HuH-7.5 (cell line): ENCODE measurements at regions not wholly inside any gene's neighbourhood (a gene's known extent, or its start where the extent isn't known, plus 50 kb on each side); places are given as distances from the start of the nearest gene placed in this dataset.

Experiments
- DNase-seq: peaks from one replicate; pipeline ENCODE4 v3.0.0; 2011; ENCODE audit warnings: low spot score

DNA sequence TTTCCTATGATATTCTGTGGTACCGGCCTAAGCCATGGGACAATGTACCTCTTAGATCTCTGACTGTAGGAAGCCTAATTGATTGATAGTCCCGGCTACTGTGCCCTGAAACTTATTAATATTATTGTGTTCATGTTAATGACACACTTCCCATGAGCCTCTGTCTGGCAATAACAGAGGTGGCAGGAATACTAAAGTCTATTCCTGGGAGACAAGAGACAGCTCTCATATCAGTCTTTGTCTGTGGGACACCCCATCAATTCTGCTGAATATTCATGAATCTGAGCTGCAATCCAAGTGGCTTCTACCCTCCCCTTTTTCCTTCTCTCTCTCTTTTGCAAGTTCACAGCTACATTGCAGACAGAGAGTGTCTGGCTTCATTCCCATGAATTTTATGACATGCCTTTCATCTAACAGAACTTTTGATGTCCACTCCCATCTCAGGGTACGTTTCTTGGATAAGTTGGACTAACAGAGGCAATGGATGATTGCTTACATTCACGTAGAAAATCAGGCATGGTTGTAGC lies 907.5 kb downstream of the ZPLD1 start:
- no peak for DNase-seq

DNA sequence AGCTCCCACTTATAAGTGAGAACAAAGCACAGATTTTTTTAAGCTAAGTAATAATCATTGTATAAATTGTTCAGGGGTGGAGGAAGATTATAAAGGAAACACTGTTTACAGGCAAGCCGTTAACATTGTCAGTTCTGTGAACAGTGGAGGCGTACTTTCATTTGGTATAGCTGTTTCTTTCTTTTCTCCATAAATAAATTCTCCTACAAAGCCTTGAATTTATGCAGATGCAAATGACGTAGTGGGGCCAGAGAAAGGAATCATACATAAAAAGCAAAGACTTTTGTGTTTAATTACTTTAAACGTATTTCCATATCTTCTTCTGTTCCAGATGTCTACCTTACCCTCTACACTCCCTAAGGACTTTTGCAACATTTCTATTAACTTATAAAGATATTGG lies 914.9 kb downstream of the ZPLD1 start:
- DNase-seq = no peak

DNA sequence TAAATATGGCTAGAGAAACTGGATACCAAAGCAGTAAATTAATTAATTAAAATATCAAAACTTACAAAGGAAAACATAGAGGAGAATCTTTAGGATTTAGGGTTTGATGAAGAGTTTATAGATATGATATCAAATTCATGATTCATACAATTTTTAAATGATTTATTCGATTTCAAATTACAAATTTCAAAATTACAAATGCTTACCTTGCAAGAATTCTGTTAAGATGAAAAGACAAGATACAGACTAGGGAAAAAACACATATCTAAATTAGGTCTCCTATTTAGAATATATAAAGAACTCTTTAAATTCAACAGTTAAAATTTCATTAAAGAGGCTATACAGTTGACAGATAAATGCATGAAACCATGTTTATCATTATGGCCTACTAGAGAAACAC lies 930.7 kb downstream of the ZPLD1 start:
- DNase-seq = no peak

DNA sequence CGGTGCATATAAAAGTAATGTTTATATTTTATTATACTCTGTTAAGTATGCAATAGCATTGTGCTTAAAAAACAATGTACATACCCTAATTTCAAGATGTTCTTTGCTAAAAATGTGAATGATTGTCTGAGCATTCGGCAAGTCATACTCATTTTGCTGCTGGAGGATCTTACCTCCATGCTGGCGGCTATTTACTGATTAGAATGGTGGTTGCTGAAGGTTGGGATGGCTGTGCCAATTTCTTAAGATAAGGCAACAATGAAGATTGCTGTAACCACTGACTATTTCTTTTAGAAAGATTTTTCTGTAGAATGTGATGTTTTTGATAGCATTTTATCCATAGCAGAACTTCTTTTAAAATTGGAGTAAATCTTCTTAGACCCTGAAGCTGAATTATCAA lies 932.7 kb downstream of the ZPLD1 start:
- DNase-seq = no peak

DNA sequence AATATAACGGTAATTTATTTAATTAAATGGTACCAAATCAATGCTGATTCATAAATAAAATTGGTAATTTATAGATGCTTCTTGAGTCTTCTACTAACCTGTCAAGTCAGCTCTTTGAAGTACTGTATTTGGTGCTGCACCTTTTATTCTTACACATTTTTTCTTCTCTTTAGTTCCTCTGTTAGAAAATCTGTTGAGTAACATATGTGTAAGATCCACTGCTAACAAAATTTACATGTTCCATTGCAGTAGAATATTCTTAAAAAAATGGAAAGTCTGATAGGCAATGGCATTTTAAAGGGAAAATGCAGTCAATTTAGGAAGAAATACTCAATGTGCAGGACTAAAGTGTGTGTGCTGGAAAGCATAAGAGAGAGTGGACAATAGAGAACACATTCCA lies 936.6 kb downstream of the ZPLD1 start:
- DNase-seq = no peak

DNA sequence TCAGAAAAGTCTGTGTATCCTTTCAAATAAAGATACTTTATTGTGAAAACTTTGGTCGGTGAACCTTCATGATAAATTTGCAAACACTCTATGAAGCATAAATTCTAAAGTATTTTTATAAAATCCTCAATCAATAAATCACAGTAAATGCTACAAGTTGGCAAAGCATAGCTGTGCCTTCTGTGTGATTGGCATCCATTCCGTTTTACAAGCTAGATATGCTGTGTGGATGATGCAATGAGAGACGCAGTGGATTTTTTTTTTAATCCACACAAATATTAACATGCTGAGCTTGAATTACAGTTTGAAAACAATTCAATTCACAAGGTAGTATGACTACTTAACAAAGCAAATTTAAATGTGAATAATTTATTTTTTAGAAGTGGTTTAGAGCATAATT lies 937.2 kb downstream of the ZPLD1 start:
- no peak for DNase-seq

DNA sequence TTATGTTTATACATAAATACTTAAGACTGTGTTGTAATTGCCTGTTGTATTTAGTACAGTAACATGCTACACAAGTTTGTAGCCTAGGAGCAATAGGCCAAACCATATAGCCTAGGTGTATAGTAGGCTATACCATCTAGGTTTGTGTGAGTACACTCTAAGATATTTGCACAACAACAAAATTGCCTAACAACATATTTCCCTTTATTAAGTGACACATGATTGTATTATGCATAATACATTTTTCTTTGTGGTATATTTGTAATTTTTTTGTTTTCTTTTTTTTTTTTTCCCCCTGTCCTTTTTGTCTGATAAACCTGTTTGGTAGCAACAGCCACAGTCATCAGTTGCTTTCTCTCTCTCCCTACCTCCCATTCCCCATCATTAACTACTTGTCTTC lies 945.6 kb downstream of the ZPLD1 start:
- DNase-seq = no peak

DNA sequence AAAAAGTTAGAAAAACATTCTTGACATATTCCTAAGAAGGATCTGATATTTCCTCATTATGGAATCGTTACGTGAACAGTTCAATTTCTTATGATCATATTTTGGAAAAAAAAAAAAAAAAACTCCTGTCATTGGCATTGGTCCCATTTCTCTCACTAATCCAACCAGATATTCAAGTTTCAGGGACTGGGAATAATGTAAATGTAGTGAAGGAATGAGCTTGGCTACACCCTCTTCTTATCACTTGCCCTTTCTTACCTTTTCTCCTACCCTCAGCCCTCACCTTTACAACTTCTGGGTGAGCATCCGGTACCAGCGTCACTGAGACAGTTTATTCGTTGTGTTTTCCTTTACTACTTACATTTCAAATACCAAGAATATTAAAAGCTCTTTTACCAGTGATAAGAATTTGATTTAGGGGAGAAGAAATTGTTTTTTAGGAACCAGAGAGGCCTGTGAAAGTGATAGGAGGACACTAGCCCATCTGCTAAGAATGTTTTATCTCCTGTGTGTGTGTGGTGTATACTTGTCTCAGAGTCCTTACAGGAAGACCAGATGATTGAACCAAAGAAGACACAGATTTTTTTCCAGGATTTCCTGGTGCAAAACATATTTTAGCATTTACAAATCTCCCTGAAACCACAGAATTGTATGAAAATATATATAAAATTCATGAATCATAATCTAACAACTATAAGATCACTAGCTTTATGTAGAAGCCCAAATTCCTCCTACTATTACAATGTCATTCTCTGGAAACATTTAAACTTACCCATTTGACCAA lies 946.7 kb downstream of the ZPLD1 start:
- no peak for DNase-seq

DNA sequence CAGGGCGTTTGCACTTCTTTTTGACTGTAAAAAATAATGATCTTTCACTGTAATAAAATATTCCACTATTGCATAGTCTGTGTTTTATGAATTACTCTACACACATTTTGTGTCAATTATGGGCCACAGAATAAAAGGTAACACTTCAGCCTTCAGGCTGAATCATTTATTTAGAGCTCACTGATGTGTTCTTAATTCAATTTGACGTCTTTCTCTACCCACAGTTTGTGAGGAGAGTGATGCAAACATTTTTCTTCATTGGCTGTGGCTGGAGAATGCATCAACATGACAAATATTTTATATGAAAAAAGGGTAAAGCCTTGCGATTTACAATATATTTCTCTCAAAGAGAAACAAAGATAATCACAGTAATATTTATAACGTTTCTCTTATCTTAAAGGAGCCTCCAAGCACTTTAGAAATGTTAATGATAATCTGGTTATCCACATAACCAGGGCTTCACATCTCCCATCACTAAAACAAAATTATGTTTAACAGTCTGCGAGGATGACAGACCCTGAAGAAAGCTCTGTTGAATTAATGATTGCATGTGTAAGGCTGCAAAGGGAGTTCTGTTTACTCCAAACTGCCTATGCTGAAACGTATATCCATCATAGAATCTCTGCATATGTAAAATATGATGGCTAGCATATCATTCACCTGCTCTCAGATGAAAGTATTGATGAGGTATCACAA lies 951.3 kb downstream of the ZPLD1 start:
- DNase-seq = no peak

DNA sequence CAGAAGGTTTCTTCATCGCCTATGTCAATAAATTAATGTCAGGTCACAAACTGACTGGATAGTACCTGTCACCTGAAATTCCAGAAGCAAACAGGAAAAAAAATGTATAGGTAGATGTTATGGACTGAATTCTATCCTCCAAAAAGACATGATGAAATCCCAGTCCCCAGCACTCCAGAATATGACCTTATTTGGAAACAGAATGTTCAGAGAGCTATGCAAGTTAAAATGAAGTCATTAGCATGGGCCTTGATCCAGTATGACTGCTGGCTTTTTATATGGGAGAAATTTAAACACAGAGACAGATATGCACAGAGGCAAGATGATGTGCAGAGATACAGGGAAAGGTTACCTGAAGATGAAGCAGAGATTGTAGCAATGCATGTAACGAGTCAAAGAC lies 953.4 kb downstream of the ZPLD1 start:
- no peak for DNase-seq

DNA sequence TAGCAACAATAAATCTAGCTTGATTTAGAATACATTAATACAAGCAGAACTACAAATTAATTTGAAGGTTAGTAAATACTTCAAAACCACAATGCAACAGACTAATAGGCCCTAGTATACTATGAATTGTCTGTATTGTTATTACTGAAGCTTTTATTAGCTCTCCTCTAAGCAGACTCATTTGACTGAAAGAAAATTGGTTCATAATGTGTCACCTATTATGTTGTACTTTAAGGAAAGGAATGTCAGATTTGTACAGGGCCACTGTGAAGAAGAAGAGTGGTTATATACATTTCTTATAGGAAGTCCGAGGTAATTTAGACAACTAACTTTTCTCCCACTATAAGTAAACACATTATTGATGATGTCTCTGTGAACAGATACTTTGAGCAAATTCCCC lies 954.5 kb downstream of the ZPLD1 start:
- DNase-seq = no peak

DNA sequence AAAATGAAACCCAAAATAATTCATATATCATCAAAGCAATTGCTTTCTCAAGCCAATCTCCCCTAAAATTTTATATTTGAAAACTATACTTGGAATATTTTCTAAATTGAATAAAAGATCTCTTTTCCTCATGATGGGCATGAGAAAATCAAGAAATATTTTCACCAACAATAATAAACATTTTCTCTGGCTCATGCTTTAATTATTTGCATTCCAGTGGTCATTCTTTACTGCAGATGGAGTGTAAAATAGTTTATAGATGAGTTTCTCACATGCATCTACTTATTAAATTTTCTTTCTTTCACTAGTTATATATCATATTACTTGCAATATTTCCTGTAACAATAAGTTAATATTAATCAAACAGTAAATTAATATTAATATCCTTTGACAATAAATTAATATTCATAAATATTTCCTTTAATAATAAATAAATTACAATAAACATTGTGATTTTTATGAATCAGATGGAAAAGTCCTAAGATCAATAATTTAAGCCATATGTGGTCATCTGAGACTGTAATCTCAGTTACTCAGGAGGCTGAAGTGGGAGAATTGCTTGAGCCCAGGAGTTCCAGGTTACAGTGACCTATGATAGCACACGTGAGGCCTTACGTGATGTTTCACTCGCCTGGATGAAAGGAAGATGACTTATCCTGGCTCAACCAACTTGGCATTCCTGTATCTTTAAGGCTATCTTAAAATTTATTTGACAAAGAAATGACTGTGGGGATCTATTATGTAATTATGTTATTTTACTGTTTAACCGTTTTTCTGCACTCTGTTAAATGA lies 958.8 kb downstream of the ZPLD1 start:
- no peak for DNase-seq

DNA sequence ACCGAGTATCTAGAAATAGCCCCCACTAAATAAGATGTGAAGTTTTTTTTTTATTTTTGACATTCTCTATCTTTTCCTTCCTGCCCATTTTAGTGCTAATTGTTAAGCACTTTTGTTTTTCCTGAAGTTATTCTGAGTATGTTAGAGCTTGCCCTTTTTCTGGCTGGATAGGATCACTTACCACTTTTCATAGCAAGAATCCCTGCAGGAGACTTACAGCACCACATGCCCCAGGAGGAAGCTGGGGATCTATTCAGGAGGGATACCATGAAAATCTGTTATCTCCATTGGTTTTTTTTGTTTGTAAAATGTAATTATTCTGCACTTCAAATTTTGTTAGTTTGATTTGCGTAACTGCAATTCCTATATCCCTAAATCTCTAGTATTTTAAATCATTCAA lies 968.4 kb downstream of the ZPLD1 start:
- no peak for DNase-seq

DNA sequence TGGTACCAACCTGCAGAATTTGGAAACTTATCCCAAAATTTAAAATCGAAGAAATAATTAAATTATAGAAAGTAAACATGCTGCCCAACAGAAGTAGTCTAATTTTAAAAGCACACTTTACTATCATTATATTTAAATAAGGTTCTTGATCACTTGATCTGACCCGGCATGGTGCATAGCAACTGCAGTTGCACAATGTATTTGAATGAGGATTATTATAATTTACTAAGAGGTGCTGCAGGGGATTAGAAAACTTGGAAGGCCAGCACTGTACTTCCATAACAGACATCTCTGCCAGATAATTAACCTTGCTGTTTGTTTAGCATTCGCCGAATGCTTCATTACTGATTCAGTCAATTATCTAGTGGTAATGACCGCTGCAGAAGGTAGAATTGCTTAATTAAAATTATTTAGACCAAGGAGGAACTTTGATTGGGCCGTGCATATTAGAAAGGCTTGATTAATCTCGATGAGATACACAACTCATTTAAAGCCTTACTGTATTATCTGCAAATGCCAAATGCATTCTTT lies 971.6 kb downstream of the ZPLD1 start:
- DNase-seq = no peak

DNA sequence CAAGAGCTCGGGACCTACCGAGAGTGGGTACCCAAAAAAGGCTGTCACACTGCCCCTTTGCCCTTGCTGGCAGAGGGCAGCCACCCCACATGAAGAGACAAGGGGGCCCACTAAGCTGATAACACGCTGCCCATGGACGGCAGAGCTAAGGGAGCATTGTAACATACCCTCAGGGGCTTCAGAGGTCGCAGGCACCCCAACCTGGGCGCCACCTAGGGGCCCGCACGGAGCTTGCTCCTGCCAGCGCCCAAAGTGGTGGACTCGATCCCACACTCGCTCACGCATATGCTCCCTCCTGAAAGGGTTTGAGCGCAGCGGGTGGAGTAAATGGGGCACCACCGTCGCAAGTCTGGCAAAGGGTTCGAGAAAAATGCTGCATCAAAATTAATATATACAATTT lies 975.4 kb downstream of the ZPLD1 start:
- no peak for DNase-seq

DNA sequence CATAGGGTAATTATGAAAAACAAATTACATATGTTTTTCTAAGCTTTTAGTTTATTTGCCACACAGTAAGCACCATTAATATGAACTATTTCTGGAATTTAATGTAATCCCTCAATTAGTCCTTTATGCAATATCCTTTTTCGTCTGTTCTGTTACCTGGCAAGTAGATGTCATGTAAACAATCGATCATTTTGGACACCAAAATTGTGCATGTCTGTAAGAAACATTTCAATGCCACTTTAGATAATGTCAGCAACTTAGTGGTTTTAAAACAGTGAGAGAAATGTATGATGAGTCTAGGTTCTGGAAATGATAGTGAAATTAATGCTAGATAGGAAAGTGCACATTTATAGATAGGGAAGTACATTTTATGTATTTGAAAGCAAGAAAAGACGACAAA lies 986.6 kb downstream of the ZPLD1 start:
- no peak for DNase-seq

DNA sequence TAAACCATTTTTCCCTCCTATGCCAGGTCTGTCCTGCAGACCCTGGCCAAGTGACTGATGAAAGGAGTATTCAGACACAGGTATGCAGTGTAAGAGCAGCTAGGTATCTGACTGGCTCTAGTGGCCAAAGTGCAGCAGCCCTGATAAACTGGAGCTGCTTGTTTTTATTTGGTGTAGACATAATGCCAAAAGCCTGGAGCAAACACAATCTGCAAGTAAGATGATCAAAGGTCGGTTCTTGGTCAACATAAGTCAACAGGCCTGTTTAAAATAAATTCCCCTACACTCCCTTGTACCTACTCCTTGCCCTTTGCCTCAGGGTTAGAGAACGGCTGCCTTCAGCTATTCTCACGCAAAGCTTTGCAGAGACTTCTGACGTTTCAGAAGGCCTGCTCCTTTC lies 1003.1 kb downstream of the ZPLD1 start:
- no peak for DNase-seq

DNA sequence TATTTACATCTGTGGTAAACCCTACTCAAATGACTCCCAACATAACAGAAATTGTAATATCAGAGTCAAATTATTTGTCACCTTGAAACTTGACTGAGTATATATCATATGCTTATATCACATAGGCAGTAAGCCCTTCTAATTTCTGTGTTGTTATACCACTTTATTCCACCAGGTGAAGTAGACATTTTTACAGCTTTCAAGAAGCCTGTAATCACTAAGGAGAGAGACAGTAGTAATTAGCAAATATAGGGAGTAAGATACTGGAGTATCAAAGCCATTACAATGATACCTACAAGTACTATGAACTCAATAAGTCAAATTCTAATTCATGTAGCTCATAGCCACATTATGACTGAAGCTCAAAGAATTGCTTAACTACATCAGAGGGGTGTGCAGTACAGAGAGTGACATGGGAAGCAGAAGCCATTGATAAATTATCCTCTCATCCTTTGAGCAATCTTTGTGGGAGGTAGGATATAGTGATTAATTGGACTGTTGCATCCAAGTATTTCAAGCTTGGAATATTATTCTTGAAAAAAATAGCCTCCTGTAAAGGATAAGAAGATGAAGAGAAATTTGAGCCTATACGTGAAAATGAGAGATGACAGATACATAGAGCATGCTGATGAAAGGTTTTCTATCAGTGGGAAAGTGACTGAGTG lies 1005.9 kb downstream of the ZPLD1 start:
- DNase-seq = no peak

DNA sequence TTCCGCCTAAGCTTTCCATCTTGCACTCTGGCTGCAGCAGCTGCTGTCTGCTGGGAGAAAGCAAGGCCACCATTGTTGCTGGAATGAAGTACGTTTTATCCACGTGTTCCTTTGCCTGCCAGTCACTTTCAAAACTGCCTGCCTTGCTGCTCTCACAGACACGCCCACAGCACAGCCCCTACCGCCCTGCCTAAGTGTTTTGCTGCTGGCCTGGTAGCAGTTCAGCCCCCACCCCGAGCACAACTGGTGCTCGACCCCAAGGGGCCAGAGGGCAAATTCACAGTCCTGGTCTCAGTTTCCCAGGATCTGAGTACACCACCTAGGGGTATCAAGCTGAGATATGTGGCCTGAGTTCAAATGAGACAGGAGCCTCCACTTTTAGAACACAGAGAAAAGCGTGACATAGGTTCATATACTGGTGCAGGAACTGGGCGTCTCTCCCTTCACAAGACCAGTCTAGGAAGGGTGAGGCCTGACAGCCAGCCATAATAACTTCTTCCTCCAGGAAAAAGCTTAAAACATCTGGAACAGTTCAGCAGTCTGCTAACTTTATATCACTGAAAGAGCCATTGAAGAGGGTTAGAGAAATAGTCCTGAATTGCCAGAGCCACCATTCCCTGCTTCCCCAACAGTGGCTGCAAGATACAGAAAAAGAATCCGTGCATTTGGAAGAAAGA lies 1012.3 kb downstream of the ZPLD1 start:
- DNase-seq = no peak

DNA sequence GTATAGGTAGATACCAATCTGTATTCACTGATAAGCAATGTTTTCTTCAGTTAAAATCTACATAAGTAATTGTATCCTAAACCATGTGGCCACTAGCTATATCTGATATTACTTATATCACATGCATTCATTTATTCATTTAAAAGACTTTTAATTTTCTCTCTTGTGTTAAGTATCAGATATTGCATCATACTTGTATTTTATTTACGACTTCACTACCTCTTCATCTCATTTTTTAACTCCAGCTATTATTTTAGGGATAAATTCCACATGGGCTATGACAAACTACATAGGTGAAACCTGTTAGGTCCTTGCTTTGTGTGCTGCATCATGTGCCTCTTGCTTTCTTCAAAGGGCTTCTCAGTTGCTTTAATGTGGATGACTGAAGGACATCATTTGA lies 1018.3 kb downstream of the ZPLD1 start:
- DNase-seq = no peak

DNA sequence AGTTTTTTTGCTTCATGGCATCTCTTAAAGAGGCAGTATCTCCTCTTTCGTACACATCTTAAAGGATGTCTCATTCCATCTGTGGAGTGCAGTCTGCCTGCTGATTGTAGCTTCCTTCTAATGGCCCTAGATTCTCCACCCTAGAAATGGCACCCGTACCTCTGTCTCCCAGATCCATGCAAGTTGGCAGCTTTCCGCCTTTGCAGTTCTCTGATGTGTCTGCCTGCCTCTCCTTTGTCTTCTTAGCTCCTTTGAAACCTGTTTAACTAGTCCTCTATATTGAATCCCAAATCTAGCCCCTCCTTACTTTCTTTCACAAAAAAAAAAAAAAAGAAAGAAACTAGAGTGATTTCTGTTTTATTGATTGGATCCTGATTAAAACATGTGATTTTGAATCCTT lies 1025.0 kb downstream of the ZPLD1 start:
- DNase-seq = no peak

DNA sequence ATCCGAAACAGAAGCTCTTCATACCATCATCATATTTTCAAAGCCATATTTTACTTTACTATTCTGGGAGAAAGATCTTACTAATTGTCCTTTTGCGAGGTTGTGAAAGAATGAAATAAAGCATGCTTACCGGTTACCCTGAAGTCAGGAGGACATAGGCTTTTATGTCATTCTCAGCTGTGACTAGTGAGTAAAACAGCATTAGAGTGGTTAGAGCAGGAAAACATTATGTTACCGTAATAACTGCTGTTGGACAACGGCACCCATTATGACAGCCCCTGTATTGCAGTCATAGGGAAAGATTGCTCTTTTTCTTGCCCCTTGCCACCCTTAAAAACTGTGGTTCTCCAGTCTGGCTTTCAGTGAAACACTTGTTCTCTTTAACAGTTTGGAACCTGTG lies 1035.7 kb downstream of the ZPLD1 start:
- no peak for DNase-seq
